HEK293 (cell line): ENCODE measurements at regions not wholly inside any gene's neighbourhood (a gene's known extent, or its start where the extent isn't known, plus 50 kb on each side); places are given as distances from the start of the nearest gene placed in this dataset.

ENCODE experiments used
- CTCF ChIA-PET: fragments of 350-600 bp; formaldehyde crosslinking; extraction: SDS; loops from one replicate; lab custom pipeline; 2021; ENCODE audit warnings: antibody characterized with exemption; lab: Yijun Ruan, JAX
- POLR2A ChIA-PET: fragments of 300-600 bp; formaldehyde crosslinking; extraction: SDS; loops from one replicate; lab custom pipeline; 2020; ENCODE audit warnings: antibody characterized with exemption, inconsistent platforms; lab: Yijun Ruan, JAX
- H3K27ac ChIP-seq: fragments of 200-500 bp; sonication (Bioruptor generic); 2 replicates; pipeline ENCODE4 v1.5.1; 2014; ENCODE audit warnings: low read depth, low read length, control low read depth, inconsistent platforms; ENCODE audit errors: extremely low read depth
- H3K36me3 ChIP-seq, 2 experiments: fragments of 200-500 bp in 1 of 2; sonication (Bioruptor generic) in 1 of 2; 1 replicate in 1 of 2; 2 replicates in 1 of 2; pipeline ENCODE4 v1.5.1; 2014 to 2017; ENCODE audit warnings: inconsistent platforms in 2 of 2, low read length in 2 of 2; ENCODE audit not compliant: control insufficient read depth in 2 of 2, insufficient read depth in 1 of 2
- H3K4me1 ChIP-seq: fragments of 200-500 bp; sonication (Bioruptor generic); 2 replicates; pipeline ENCODE4 v1.5.1; 2014; ENCODE audit warnings: mild to moderate bottlenecking, low read length, inconsistent platforms; ENCODE audit not compliant: control insufficient read depth, insufficient read depth
- H3K4me3 ChIP-seq: 2 replicates; pipeline ENCODE4 v1.5.1; 2011; ENCODE audit warnings: low read depth, mild to moderate bottlenecking, control low read depth, low read length, moderate library complexity
- H3K9me3 ChIP-seq: fragments of 200-500 bp; sonication (Bioruptor generic); 2 replicates; pipeline ENCODE4 v1.5.1; 2014; ENCODE audit warnings: low read depth, low read length, inconsistent platforms; ENCODE audit not compliant: control insufficient read depth, insufficient read depth
- BCL6B ChIP-seq: fragments of 450-650 bp; formaldehyde crosslinking; IDR thresholded peaks from 2 replicates; pipeline ENCODE4 v1.5.1; 2017; ENCODE audit warnings: missing biosample characterization, missing genetic modification characterization
- KLF16 ChIP-seq: fragments of 450-650 bp; formaldehyde crosslinking; IDR thresholded peaks from 2 replicates; pipeline ENCODE4 v1.5.1; 2017; ENCODE audit warnings: missing biosample characterization, missing genetic modification characterization
- KLF7 ChIP-seq: fragments of 450-650 bp; formaldehyde crosslinking; IDR thresholded peaks from 2 replicates; pipeline ENCODE4 v1.5.1; 2016; ENCODE audit warnings: missing biosample characterization, missing genetic modification characterization, borderline replicate concordance
- MYNN ChIP-seq: fragments of 450-650 bp; formaldehyde crosslinking; IDR thresholded peaks from 2 replicates; pipeline ENCODE4 v1.5.1; 2016; ENCODE audit warnings: missing biosample characterization, missing genetic modification characterization, borderline replicate concordance
- MZF1 ChIP-seq: fragments of 450-650 bp; formaldehyde crosslinking; IDR thresholded peaks from 2 replicates; pipeline ENCODE4 v1.5.1; 2017; ENCODE audit warnings: missing biosample characterization, missing genetic modification characterization, borderline replicate concordance
- REST ChIP-seq: fragments of 450-650 bp; formaldehyde crosslinking; IDR thresholded peaks from 2 replicates; pipeline ENCODE4 v1.5.1; 2016; ENCODE audit warnings: missing biosample characterization, missing genetic modification characterization
- SALL2 ChIP-seq: fragments of 450-650 bp; formaldehyde crosslinking; IDR thresholded peaks from 2 replicates; pipeline ENCODE4 v1.5.0; 2017; ENCODE audit warnings: missing biosample characterization, mild to moderate bottlenecking, missing genetic modification characterization, borderline replicate concordance
- SETDB1 ChIP-seq: IDR thresholded peaks from one replicate; pipeline ENCODE4 v1.6.1; 2017; ENCODE audit warnings: mild to moderate bottlenecking, low read length, moderate library complexity, mixed read lengths; ENCODE audit not compliant: insufficient read length
- SP7 ChIP-seq: fragments of 450-650 bp; formaldehyde crosslinking; IDR thresholded peaks from 2 replicates; pipeline ENCODE4 v1.5.1; 2016; ENCODE audit warnings: missing biosample characterization, missing genetic modification characterization
- ZBTB6 ChIP-seq: fragments of 450-650 bp; formaldehyde crosslinking; IDR thresholded peaks from 2 replicates; pipeline ENCODE4 v1.5.1; 2017; ENCODE audit warnings: missing biosample characterization, missing genetic modification characterization
- ZFP3 ChIP-seq: fragments of 450-650 bp; formaldehyde crosslinking; IDR thresholded peaks from 2 replicates; pipeline ENCODE4 v1.5.1; 2016; ENCODE audit warnings: low read depth, missing biosample characterization, missing genetic modification characterization
- ZFP37 ChIP-seq: fragments of 450-650 bp; formaldehyde crosslinking; IDR thresholded peaks from 2 replicates; pipeline ENCODE4 v1.5.1; 2016; ENCODE audit warnings: missing biosample characterization, missing genetic modification characterization
- ZNF112 ChIP-seq: fragments of 450-650 bp; formaldehyde crosslinking; IDR thresholded peaks from 2 replicates; pipeline ENCODE4 v1.5.0; 2017; ENCODE audit warnings: missing biosample characterization, missing genetic modification characterization
- ZNF140 ChIP-seq: fragments of 450-650 bp; formaldehyde crosslinking; IDR thresholded peaks from 2 replicates; pipeline ENCODE4 v1.5.1; 2016; ENCODE audit warnings: missing biosample characterization, missing genetic modification characterization
- ZNF202 ChIP-seq: fragments of 450-650 bp; formaldehyde crosslinking; IDR thresholded peaks from 2 replicates; pipeline ENCODE4 v1.5.1; 2016; ENCODE audit warnings: missing biosample characterization, missing genetic modification characterization, borderline replicate concordance
- ZNF404 ChIP-seq: fragments of 450-650 bp; formaldehyde crosslinking; IDR thresholded peaks from 2 replicates; pipeline ENCODE4 v1.5.1; 2017; ENCODE audit warnings: missing biosample characterization, missing genetic modification characterization
- ZNF510 ChIP-seq: fragments of 450-650 bp; formaldehyde crosslinking; IDR thresholded peaks from 2 replicates; pipeline ENCODE4 v1.5.1; 2018; ENCODE audit warnings: mild to moderate bottlenecking, missing genetic modification characterization, missing biosample characterization; ENCODE audit not compliant: insufficient replicate concordance
- ZNF548 ChIP-seq: fragments of 450-650 bp; formaldehyde crosslinking; IDR thresholded peaks from 2 replicates; pipeline ENCODE4 v1.5.1; 2016; ENCODE audit warnings: missing biosample characterization, missing genetic modification characterization
- ZNF549 ChIP-seq: fragments of 450-650 bp; IDR thresholded peaks from 2 replicates; pipeline ENCODE4 v1.5.1; 2018; ENCODE audit warnings: missing biosample characterization, missing genetic modification characterization, mild to moderate bottlenecking, inconsistent platforms, moderate library complexity
- ZNF629 ChIP-seq: fragments of 450-650 bp; formaldehyde crosslinking; IDR thresholded peaks from 2 replicates; pipeline ENCODE4 v1.5.1; 2017; ENCODE audit warnings: missing biosample characterization, missing genetic modification characterization
- ZNF677 ChIP-seq: fragments of 450-650 bp; IDR thresholded peaks from 2 replicates; pipeline ENCODE4 v1.5.0; 2018; ENCODE audit warnings: missing biosample characterization, mild to moderate bottlenecking, missing genetic modification characterization, moderate library complexity
- ZSCAN18 ChIP-seq: fragments of 450-650 bp; formaldehyde crosslinking; IDR thresholded peaks from 2 replicates; pipeline ENCODE4 v1.5.1; 2016; ENCODE audit warnings: missing biosample characterization, missing genetic modification characterization
- ZSCAN30 ChIP-seq: fragments of 450-650 bp; IDR thresholded peaks from 2 replicates; pipeline ENCODE4 v1.5.1; 2018; ENCODE audit warnings: missing biosample characterization, mild to moderate bottlenecking, missing genetic modification characterization, moderate library complexity

- no peaks in the 10 kb centered on the region for H3K4me1 ChIP-seq
- H3K36me3 ChIP-seq, result no peaks in the 10 kb centered on the region
- no peak for TF ChIP-seq ZNF549 (tag by site-specific recombination)
- TF ChIP-seq REST, result no peak
- no peak for TF ChIP-seq KLF16 (tag by site-specific recombination)
- TF ChIP-seq ZFP37 (tag by site-specific recombination), result no peak
- TF ChIP-seq ZNF548 (tag by site-specific recombination), result no peak
- no peak for TF ChIP-seq ZBTB6 (tag by site-specific recombination)
- no peak for TF ChIP-seq SP7 (tag by site-specific recombination)
- TF ChIP-seq ZNF629, result no peak
- no peak for TF ChIP-seq BCL6B (tag by site-specific recombination)
- TF ChIP-seq MZF1 (tag by site-specific recombination), result no peak
- TF ChIP-seq ZNF112, result no peak
- no peak for TF ChIP-seq ZNF677
- TF ChIP-seq ZSCAN30, result no peak
- ChIA-PET POLR2A (no interaction called here), CTCF (interaction anchor here (0.9 to 1.4 kb wide), 2 partner anchors 11 to 211 kb away, joined by 4 read pairs; no protein-coding TSS in a partner anchor)
- H3K4me3 ChIP-seq, result no peak overlapping the region
- no peaks in the 10 kb centered on the region for H3K9me3 ChIP-seq
- no peak overlapping the region for H3K27ac ChIP-seq
These were observed 225.1 kb downstream of the PLA2G4A start for GRCh38 chr1:187053876-187054275.

GRCh38 chr1:187054862-187055757 is 226.4 kb downstream of the PLA2G4A start:
- CTCF ChIA-PET, result interaction anchor here (0.6 to 1.4 kb wide), 3 partner anchors 10 to 1372 kb away, joined by 3 to 4 read pairs (median 3); no protein-coding TSS in a partner anchor
- POLR2A ChIA-PET, result no interaction called here
- Histone ChIP-seq H3K9me3 (no peaks in the 10 kb centered on the region), H3K4me3 (no peak overlapping the region), H3K4me1 (no peaks in the 10 kb centered on the region), H3K27ac (no peak overlapping the region), H3K36me3 (no peaks in the 10 kb centered on the region)
- TF ChIP-seq ZNF202 (no peak), ZBTB6 (tag by site-specific recombination) (no peak), ZNF404 (tag by site-specific recombination) (no peak), KLF7 (tag by site-specific recombination) (no peak), SALL2 (no peak), MYNN (tag by site-specific recombination) (no peak), ZSCAN18 (tag by site-specific recombination) (no peak), SETDB1 (no peak), ZFP3 (tag by site-specific recombination) (no peak), ZNF140 (no peak), ZNF510 (no peak)
